Neural progenitor cell (in vitro differentiated cells): ENCODE measurements at regions not wholly inside any gene's neighbourhood (a gene's known extent, or its start where the extent isn't known, plus 50 kb on each side); places are given as distances from the start of the nearest gene placed in this dataset.

ENCODE experiments used
- CTCF ChIP-seq: fragments of 200-600 bp; sonication (generic); IDR thresholded peaks from 2 replicates; pipeline ENCODE4 v1.5.1; 2017; ENCODE audit warnings: antibody characterized with exemption, mild to moderate bottlenecking
- EZH2 ChIP-seq: fragments of 200-600 bp; sonication (generic); IDR thresholded peaks from 2 replicates; pipeline ENCODE4 v1.6.1; 2017; ENCODE audit warnings: antibody characterized with exemption, mild to moderate bottlenecking, moderate library complexity
- EZH2phosphoT487 ChIP-seq: fragments of 200-600 bp; sonication (generic); IDR thresholded peaks from 2 replicates; pipeline ENCODE4 v1.6.1; 2017; ENCODE audit warnings: antibody characterized with exemption

- no peak for TF ChIP-seq CTCF
- no peak for TF ChIP-seq EZH2
- TF ChIP-seq EZH2phosphoT487 = no peak
Measured at GRCh38 chr15:96020797-96021196, 309.7 kb upstream of the NR2F2 start.
